Peyer's patch (tissue), 4 donors: ENCODE measurements at regions not wholly inside any gene's neighbourhood (a gene's known extent, or its start where the extent isn't known, plus 50 kb on each side); places are given as distances from the start of the nearest gene placed in this dataset.

Experiments
- POLR2A ChIP-seq, 2 donors: fragments of 450-650 bp; IDR thresholded peaks; one replicate each; pipeline ENCODE4 v1.5.1; 2017; ENCODE audit warnings: antibody characterized with exemption in 2 of 2, mild to moderate bottlenecking in 2 of 2, moderate library complexity in 2 of 2
- TF ChIP-seq, protein P1 (sequence below), 6 experiments: fragments of 450-650 bp in 4 of 6; fragments of 200-600 bp in 2 of 6; sonication (generic) in 1 of 6; IDR thresholded peaks; one replicate each; pipeline ENCODE4 v1.5.1; 2017 to 2019; ENCODE audit warnings: antibody characterized with exemption in 6 of 6, mild to moderate bottlenecking in 3 of 6, moderate library complexity in 1 of 6

DNA sequence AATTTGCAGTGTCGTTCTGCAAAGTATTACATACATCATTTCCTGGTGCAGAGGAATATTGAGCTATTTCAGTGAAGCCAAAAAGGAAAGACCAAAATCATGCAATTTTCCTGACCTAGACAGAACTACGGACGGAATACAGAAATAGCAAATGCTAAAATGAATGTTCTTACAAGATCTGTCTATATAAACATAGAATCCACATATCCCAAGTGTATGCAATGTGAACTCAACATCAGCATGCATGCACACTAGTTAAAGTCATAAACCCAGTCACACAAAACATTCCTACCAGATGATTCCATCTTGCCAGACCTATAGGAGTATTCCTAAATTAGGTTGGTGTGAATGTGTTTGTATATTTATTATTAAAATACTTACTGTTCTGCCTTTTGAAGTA is 383.7 kb upstream of the ZNF507 start:
- TF ChIP-seq POLR2A (IDR thresholded peaks at IDR 0.05), result no peak
- TF ChIP-seq, protein P1, sequence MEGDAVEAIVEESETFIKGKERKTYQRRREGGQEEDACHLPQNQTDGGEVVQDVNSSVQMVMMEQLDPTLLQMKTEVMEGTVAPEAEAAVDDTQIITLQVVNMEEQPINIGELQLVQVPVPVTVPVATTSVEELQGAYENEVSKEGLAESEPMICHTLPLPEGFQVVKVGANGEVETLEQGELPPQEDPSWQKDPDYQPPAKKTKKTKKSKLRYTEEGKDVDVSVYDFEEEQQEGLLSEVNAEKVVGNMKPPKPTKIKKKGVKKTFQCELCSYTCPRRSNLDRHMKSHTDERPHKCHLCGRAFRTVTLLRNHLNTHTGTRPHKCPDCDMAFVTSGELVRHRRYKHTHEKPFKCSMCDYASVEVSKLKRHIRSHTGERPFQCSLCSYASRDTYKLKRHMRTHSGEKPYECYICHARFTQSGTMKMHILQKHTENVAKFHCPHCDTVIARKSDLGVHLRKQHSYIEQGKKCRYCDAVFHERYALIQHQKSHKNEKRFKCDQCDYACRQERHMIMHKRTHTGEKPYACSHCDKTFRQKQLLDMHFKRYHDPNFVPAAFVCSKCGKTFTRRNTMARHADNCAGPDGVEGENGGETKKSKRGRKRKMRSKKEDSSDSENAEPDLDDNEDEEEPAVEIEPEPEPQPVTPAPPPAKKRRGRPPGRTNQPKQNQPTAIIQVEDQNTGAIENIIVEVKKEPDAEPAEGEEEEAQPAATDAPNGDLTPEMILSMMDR (IDR thresholded peaks at IDR 0.05), result no peak
